NCI-H460 (cell line): ENCODE measurements at regions not wholly inside any gene's neighbourhood (a gene's known extent, or its start where the extent isn't known, plus 50 kb on each side); places are given as distances from the start of the nearest gene placed in this dataset.

Experiments used
- DNase-seq: peaks from one replicate; pipeline ENCODE4 v3.0.0-alpha.2; 2016; ENCODE audit warnings: low read depth; ENCODE audit errors: extremely low read depth

GRCh38 chr3:127105587-127105986 lies 87.3 kb upstream of the PRR23E start:
- no peak for DNase-seq

GRCh38 chr3:127106053-127106452 lies 86.9 kb upstream of the PRR23E start:
- DNase-seq: no peak

GRCh38 chr3:127106456-127106855 lies 86.5 kb upstream of the PRR23E start:
- DNase-seq: no peak

GRCh38 chr3:127107002-127107401 lies 85.9 kb upstream of the PRR23E start:
- no peak for DNase-seq

- DNase-seq: no peak
These were observed 85.2 kb upstream of the PRR23E start for GRCh38 chr3:127107491-127108375.

- DNase-seq: no peak
These were observed 84.1 kb upstream of the PRR23E start for GRCh38 chr3:127108796-127109195.

GRCh38 chr3:127110982-127111693 lies 81.8 kb upstream of the PRR23E start:
- DNase-seq: no peak

- no peak for DNase-seq
These were observed 79.9 kb upstream of the PRR23E start for GRCh38 chr3:127112796-127113570.

GRCh38 chr3:127113571-127113891 lies 79.4 kb upstream of the PRR23E start:
- no peak for DNase-seq

GRCh38 chr3:127114337-127115070 lies 78.4 kb upstream of the PRR23E start:
- no peak for DNase-seq

GRCh38 chr3:127115691-127116351 lies 77.1 kb upstream of the PRR23E start:
- no peak for DNase-seq

- DNase-seq: no peak
These were observed 74.6 kb upstream of the PRR23E start for GRCh38 chr3:127118366-127118765.

- DNase-seq: no peak
These were observed 73.1 kb upstream of the PRR23E start for GRCh38 chr3:127119693-127120464.

GRCh38 chr3:127120851-127121647 lies 71.9 kb upstream of the PRR23E start:
- no peak for DNase-seq

- no peak for DNase-seq
These were observed 71.0 kb upstream of the PRR23E start for GRCh38 chr3:127121885-127122284.

GRCh38 chr3:127123533-127123932 lies 69.4 kb upstream of the PRR23E start:
- DNase-seq: no peak

GRCh38 chr3:127124120-127124519 lies 68.8 kb upstream of the PRR23E start:
- DNase-seq: no peak

- DNase-seq: no peak
These were observed 61.3 kb upstream of the PRR23E start for GRCh38 chr3:127131424-127132170.
